ENCODE measurements at regions not wholly inside any gene's neighbourhood (a gene's known extent, or its start where the extent isn't known, plus 50 kb on each side); places are given as distances from the start of the nearest gene placed in this dataset.

- H3K4me3 ChIP-seq (ENCODE audit: low read length), result no peak overlapping the region
- no peak for DNase-seq (ENCODE audit: low read depth)
- no peak for TF ChIP-seq CTCF (conservative IDR thresholded peaks at IDR 0.05; ENCODE audit: low read length)
Measured at GRCh38 chr20:61019322-61019721, 232.7 kb upstream of the CDH4 start.

GRCh38 chr20:61023612-61024011 is 228.4 kb upstream of the CDH4 start:
- no peak for TF ChIP-seq CTCF (conservative IDR thresholded peaks at IDR 0.05; ENCODE audit: low read length)
- no peak for DNase-seq (ENCODE audit: low read depth)

DNA sequence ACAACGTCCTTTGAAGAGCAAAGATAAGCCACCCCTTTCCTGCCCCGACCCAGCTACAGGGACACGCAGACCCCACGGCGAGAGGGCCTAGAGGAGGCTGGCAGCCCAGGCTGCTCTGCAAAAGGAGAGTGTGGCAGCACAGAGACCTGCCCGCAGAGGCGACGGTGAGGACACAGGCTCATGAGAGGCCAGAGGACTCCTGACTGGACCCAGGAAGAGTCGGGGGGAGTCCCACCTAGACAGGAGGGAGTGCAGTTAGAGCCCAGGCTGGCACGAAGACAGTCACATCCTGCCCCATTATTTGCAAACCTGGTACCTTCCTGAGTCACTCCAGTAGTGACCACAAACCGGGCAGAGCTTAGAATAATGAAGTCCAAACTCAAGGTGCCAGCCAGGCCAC is 227.7 kb upstream of the CDH4 start:
- H3K4me3 ChIP-seq (ENCODE audit: low read length), result no peak overlapping the region
- no peak for DNase-seq (ENCODE audit: low read depth)

More at GRCh38 chr20:61023612-61024011, 228.4 kb upstream of the CDH4 start:
- no peak overlapping the region for H3K4me3 ChIP-seq (ENCODE audit: low read length)

DNA sequence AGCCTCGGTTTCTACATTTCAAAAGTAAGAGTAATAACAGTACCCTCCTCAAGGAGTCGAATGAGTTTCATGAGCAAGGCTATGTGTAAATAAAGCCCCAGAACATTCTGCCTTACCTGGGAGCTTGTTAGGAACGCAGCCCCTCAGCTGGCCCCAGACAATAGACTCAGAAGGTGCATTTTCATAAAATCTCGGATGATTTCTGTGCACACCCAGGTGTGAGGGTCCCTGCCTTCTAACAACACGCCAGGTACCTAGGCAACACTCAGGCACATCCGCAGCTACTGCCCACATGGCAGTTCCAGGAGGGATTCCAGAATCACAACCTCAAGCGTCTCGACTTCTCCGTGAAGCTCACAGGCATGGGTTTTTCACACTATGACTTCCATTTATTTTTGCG is 226.5 kb upstream of the CDH4 start:
- no peak overlapping the region for H3K4me3 ChIP-seq (ENCODE audit: low read length)
- no peak for TF ChIP-seq CTCF (conservative IDR thresholded peaks at IDR 0.05; ENCODE audit: low read length)
- DNase-seq (ENCODE audit: low read depth), result no peak

More for the DNA sequence above, 227.7 kb upstream of the CDH4 start:
- TF ChIP-seq CTCF (conservative IDR thresholded peaks at IDR 0.05; ENCODE audit: low read length), result no peak

- no peak for TF ChIP-seq CTCF (conservative IDR thresholded peaks at IDR 0.05; ENCODE audit: low read length)
- DNase-seq (ENCODE audit: low read depth), result no peak
- no peak overlapping the region for H3K4me3 ChIP-seq (ENCODE audit: low read length)
Measured at GRCh38 chr20:61026173-61026572, 225.9 kb upstream of the CDH4 start.

- DNase-seq (ENCODE audit: low read depth), result no peak
- no peak overlapping the region for H3K4me3 ChIP-seq (ENCODE audit: low read length)
- no peak for TF ChIP-seq CTCF (conservative IDR thresholded peaks at IDR 0.05; ENCODE audit: low read length)
Measured at GRCh38 chr20:61026731-61027130, 225.3 kb upstream of the CDH4 start.

DNA sequence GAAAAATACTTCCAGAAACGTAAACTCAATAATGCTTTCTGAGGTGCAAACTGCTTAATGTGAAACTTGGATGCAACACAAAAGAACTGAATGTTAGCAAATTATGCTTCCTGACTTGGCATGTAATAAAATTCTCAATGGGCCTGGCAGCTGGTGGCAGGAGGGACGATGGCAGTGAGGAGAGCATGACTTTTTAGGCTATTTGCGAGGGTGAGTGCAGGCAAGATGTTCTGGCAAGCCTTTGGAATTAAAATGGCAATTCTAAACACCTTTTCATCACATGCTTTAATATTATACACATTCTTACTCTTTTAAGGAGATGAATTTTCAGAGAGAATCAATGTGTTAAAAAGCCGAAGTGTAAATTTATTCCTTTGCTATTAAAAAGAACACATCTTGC is 224.8 kb upstream of the CDH4 start:
- no peak for DNase-seq (ENCODE audit: low read depth)
- H3K4me3 ChIP-seq (ENCODE audit: low read length), result no peak overlapping the region
- TF ChIP-seq CTCF (conservative IDR thresholded peaks at IDR 0.05; ENCODE audit: low read length), result no peak

Measured in AG10803 (cell line).